DND-41 (cell line): ENCODE measurements at regions not wholly inside any gene's neighbourhood (a gene's known extent, or its start where the extent isn't known, plus 50 kb on each side); places are given as distances from the start of the nearest gene placed in this dataset.

ENCODE experiments used
- ATAC-seq: fragments of 200-7000 bp; cut with Tn5 transposase; 3 replicates; pipeline ENCODE4 v1.9.1; 2021; ENCODE audit warnings: low read depth; ENCODE audit not compliant: insufficient read depth
- DNase-seq: peaks from one replicate; pipeline ENCODE4 v3.0.0-alpha.2; 2020
- H2AFZ ChIP-seq: 2 replicates; pipeline ENCODE4 v1.6.0; 2012; ENCODE audit warnings: low read depth, low read length
- H3K27ac ChIP-seq: 2 replicates; pipeline ENCODE4 v1.5.1; 2012; ENCODE audit warnings: low read length, inconsistent platforms
- H3K27me3 ChIP-seq: fragments of 200-600 bp; sonication (generic); 2 replicates; pipeline ENCODE4 v1.6.0; 2012; ENCODE audit warnings: low read length, mild to moderate bottlenecking, inconsistent platforms; ENCODE audit not compliant: insufficient read depth, poor library complexity
- H3K36me3 ChIP-seq: 2 replicates; pipeline ENCODE4 v1.5.1; 2012; ENCODE audit warnings: low read length, inconsistent platforms; ENCODE audit not compliant: insufficient read depth
- H3K4me1 ChIP-seq: 2 replicates; pipeline ENCODE4 v1.5.1; 2012; ENCODE audit warnings: mild to moderate bottlenecking, low read length; ENCODE audit not compliant: insufficient read depth
- H3K4me2 ChIP-seq: 2 replicates; pipeline ENCODE4 v1.6.0; 2012; ENCODE audit warnings: mild to moderate bottlenecking, moderate library complexity, low read length, inconsistent platforms; ENCODE audit not compliant: insufficient read depth
- H3K4me3 ChIP-seq, 2 experiments: fragments of 200-600 bp in 1 of 2; shearing (Covaris generic) in 1 of 2; 2 replicates each; pipeline ENCODE4 v1.5.1; 2012 to 2016; ENCODE audit warnings: inconsistent platforms in 2 of 2, low read length in 2 of 2, mild to moderate bottlenecking in 2 of 2, low read depth in 1 of 2, moderate library complexity in 1 of 2
- H3K79me2 ChIP-seq: 2 replicates; pipeline ENCODE4 v1.6.0; 2012; ENCODE audit warnings: low read length, inconsistent platforms; ENCODE audit not compliant: insufficient read depth
- H3K9ac ChIP-seq: 2 replicates; pipeline ENCODE4 v1.6.0; 2012; ENCODE audit warnings: low read depth, mild to moderate bottlenecking, inconsistent platforms, low read length, moderate library complexity
- H3K9me3 ChIP-seq: 2 replicates; pipeline ENCODE4 v1.5.1; 2012; ENCODE audit warnings: low read length, moderate library complexity, mild to moderate bottlenecking, inconsistent platforms; ENCODE audit not compliant: insufficient read depth, severe bottlenecking
- H4K20me1 ChIP-seq: 2 replicates; pipeline ENCODE4 v1.6.0; 2012; ENCODE audit warnings: low read length; ENCODE audit not compliant: insufficient read depth
- EZH2 ChIP-seq: IDR thresholded peaks from 3 replicates; pipeline ENCODE4 v1.6.1; 2012; ENCODE audit warnings: borderline replicate concordance, low read depth, mild to moderate bottlenecking, moderate library complexity, low read length, inconsistent platforms; ENCODE audit not compliant: severe bottlenecking
- TF ChIP-seq, protein P1 (sequence below): IDR thresholded peaks from 2 replicates; pipeline ENCODE4 v1.5.1; 2012; ENCODE audit warnings: borderline replicate concordance, low read length, moderate library complexity, mild to moderate bottlenecking; ENCODE audit not compliant: poor library complexity, severe bottlenecking; ENCODE audit errors: extremely low read depth

DNA sequence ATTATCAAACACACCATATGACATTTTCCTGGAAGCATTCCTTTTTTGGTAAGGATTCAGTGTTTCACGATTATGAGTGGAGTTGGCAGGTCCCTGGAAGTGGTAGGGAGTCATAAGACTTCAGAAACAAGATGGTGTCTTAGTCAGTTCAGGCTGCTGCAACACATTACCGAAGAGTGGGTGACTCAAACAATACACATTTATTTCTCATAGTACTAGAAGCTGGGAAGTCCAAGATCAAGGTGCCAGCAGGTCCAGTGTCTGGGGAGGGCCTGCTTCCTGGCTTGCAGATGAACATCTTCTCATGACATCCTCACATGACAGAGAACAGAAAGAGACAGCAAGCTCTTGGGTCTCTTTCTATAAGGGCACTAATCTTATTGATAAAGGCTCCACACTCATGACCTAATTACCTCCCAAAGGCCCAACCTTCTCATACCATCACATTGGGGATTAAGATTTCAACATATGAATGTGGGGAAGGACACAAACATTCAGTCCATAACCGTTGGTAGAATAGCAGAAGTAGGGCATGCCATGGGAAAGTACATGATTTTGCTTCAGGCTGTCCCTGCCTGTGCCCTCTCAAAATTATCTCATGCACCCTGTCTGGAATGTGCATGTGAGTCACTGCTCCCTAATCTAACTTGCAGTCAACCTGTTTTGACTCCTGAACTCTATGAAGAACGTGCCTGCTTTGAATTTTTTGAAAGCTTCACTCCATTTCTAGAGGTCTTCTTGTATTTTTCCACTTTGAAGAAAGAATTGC, 72.5 kb downstream of the GTPBP8 start:
- Histone ChIP-seq H3K36me3 (no peaks in the 10 kb centered on the region), H3K4me2 (no peak overlapping the region), H2AFZ (no peak overlapping the region), H3K27me3 (no peaks in the 10 kb centered on the region), H3K79me2 (no peaks in the 10 kb centered on the region), H4K20me1 (no peaks in the 10 kb centered on the region), H3K9me3 (no peaks in the 10 kb centered on the region), H3K4me1 (no peaks in the 10 kb centered on the region), H3K4me3 (no peak overlapping the region), H3K27ac (no peak overlapping the region), H3K9ac (no peak overlapping the region)
- no peak for DNase-seq
- no peak for ATAC-seq
- TF ChIP-seq, protein P1, sequence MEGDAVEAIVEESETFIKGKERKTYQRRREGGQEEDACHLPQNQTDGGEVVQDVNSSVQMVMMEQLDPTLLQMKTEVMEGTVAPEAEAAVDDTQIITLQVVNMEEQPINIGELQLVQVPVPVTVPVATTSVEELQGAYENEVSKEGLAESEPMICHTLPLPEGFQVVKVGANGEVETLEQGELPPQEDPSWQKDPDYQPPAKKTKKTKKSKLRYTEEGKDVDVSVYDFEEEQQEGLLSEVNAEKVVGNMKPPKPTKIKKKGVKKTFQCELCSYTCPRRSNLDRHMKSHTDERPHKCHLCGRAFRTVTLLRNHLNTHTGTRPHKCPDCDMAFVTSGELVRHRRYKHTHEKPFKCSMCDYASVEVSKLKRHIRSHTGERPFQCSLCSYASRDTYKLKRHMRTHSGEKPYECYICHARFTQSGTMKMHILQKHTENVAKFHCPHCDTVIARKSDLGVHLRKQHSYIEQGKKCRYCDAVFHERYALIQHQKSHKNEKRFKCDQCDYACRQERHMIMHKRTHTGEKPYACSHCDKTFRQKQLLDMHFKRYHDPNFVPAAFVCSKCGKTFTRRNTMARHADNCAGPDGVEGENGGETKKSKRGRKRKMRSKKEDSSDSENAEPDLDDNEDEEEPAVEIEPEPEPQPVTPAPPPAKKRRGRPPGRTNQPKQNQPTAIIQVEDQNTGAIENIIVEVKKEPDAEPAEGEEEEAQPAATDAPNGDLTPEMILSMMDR, result no peak
- no peak for TF ChIP-seq EZH2

GRCh38 chr3:113064183-113064582, 73.4 kb downstream of the GTPBP8 start:
- DNase-seq, result no peak
- Histone ChIP-seq H3K9ac (no peak overlapping the region), H3K27ac (no peak overlapping the region), H3K4me1 (no peaks in the 10 kb centered on the region), H3K4me2 (no peak overlapping the region), H4K20me1 (no peaks in the 10 kb centered on the region), H3K27me3 (no peaks in the 10 kb centered on the region), H2AFZ (no peak overlapping the region), H3K36me3 (no peaks in the 10 kb centered on the region), H3K79me2 (no peaks in the 10 kb centered on the region), H3K4me3 (no peak overlapping the region), H3K9me3 (no peaks in the 10 kb centered on the region)
- no peak for ATAC-seq
- TF ChIP-seq EZH2, result no peak
- TF ChIP-seq, protein P1, result no peak

DNA sequence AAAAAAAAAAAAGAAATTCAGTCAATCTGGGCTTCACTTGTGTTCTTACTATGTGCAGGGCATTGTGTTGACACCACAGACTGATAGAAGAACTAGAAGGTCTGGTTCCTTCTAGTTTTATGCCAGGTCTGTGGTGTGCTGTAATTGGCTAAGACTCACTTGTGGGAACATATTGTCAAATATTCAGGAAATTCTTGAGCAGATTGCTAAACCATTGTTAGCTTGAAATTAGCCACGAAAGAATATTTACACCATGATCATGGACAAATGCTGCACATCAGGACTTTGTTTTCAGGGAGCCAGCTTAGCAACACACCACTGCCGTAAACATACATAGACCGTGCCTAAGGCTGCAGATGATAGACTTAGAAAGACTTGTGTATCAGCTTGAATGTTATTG, 74.6 kb downstream of the GTPBP8 start:
- no peaks in the 10 kb centered on the region for H3K27me3 ChIP-seq
- no peak overlapping the region for H3K4me2 ChIP-seq
- TF ChIP-seq, protein P1, result no peak
- no peak for TF ChIP-seq EZH2
- H3K4me3 ChIP-seq, result no peak overlapping the region
- no peak overlapping the region for H3K9ac ChIP-seq
- H3K79me2 ChIP-seq, result no peaks in the 10 kb centered on the region
- ATAC-seq (no peak), DNase-seq (no peak)
- H3K9me3 ChIP-seq, result no peaks in the 10 kb centered on the region
- H2AFZ ChIP-seq, result no peak overlapping the region
- no peaks in the 10 kb centered on the region for H4K20me1 ChIP-seq
- no peaks in the 10 kb centered on the region for H3K4me1 ChIP-seq
- no peaks in the 10 kb centered on the region for H3K36me3 ChIP-seq
- H3K27ac ChIP-seq, result no peak overlapping the region
